SK-N-MC (cell line): ENCODE measurements at regions not wholly inside any gene's neighbourhood (a gene's known extent, or its start where the extent isn't known, plus 50 kb on each side); places are given as distances from the start of the nearest gene placed in this dataset.

Source experiments
- EZH2 ChIP-seq: fragments of 200-600 bp; sonication (generic); IDR thresholded peaks from one replicate; pipeline ENCODE4 v1.6.1; 2017; ENCODE audit warnings: antibody characterized with exemption
- POLR2AphosphoS5 ChIP-seq: IDR thresholded peaks from 2 replicates; pipeline ENCODE4 v1.6.1; 2012; ENCODE audit warnings: mild to moderate bottlenecking, low read depth, low read length, borderline replicate concordance

- TF ChIP-seq POLR2AphosphoS5 (no peak), EZH2 (no peak)
Observed at GRCh38 chr9:116075191-116075590, 78.4 kb upstream of the PAPPA start.
